IMR-90 (cell line): ENCODE measurements at regions not wholly inside any gene's neighbourhood (a gene's known extent, or its start where the extent isn't known, plus 50 kb on each side); places are given as distances from the start of the nearest gene placed in this dataset.

Source experiments
- ATAC-seq: fragments of 200-7000 bp; cut with Tn5 transposase; 2 replicates; pipeline ENCODE4 v1.9.1; 2020; ENCODE audit warnings: low read depth, mild to moderate bottlenecking, moderate library complexity
- BruUV-seq: library from RNA; stranded (reverse); fragments of 400-500 nt; replicated peaks from 2 replicates; lab custom pipeline; 2021; lab: Mats Ljungman, UMichigan
- CTCF ChIA-PET: fragments of 300-600 bp; formaldehyde crosslinking; extraction: SDS; loops from one replicate; lab custom pipeline; 2021; ENCODE audit warnings: antibody characterized with exemption; lab: Yijun Ruan, JAX
- POLR2A ChIA-PET: fragments of 300-600 bp; sonication (Branson Sonifier 250); formaldehyde crosslinking; loops from one replicate; lab custom pipeline; 2022; ENCODE audit warnings: antibody characterized with exemption; ENCODE audit not compliant: unreplicated experiment; lab: Charles Lee
- DNase-seq: peaks from one replicate; pipeline ENCODE4 v3.0.0; 2013
- H2AFZ ChIP-seq: replicated peaks from 2 replicates; pipeline ENCODE3; 2013; ENCODE audit warnings: low read length, mild to moderate bottlenecking; ENCODE audit not compliant: poor library complexity
- H2AK5ac ChIP-seq: 2 replicates; pipeline ENCODE4 v1.6.1; 2013; ENCODE audit warnings: low read depth, low read length, inconsistent platforms
- H2AK9ac ChIP-seq: replicated peaks from 2 replicates; pipeline ENCODE3; 2013; ENCODE audit warnings: mild to moderate bottlenecking, low read depth, low read length, moderate library complexity; ENCODE audit not compliant: poor library complexity
- H2BK120ac ChIP-seq: 2 replicates; pipeline ENCODE4 v1.6.1; 2013; ENCODE audit warnings: low read depth, low read length, inconsistent platforms
- H2BK15ac ChIP-seq: 3 replicates; pipeline ENCODE4 v1.6.1; 2013; ENCODE audit warnings: low read depth, low read length, inconsistent platforms
- H2BK20ac ChIP-seq: 2 replicates; pipeline ENCODE4 v1.6.1; 2013; ENCODE audit warnings: low read depth, mild to moderate bottlenecking, inconsistent platforms, low read length, moderate library complexity
- H2BK5ac ChIP-seq: 2 replicates; pipeline ENCODE4 v1.6.1; 2013; ENCODE audit warnings: mild to moderate bottlenecking, low read depth, low read length, inconsistent platforms; ENCODE audit not compliant: poor library complexity, severe bottlenecking
- H3K14ac ChIP-seq: replicated peaks from 2 replicates; pipeline ENCODE4 v1.6.1; 2013; ENCODE audit warnings: low read depth, low read length, inconsistent platforms
- H3K18ac ChIP-seq: 2 replicates; pipeline ENCODE4 v1.6.1; 2013; ENCODE audit warnings: low read depth, low read length, control low read depth
- H3K23ac ChIP-seq: 2 replicates; pipeline ENCODE4 v1.6.1; 2013; ENCODE audit warnings: low read depth, low read length, inconsistent platforms
- H3K27ac ChIP-seq: 2 replicates; pipeline ENCODE4 v1.5.1; 2013; ENCODE audit warnings: mild to moderate bottlenecking, control low read depth, low read length; ENCODE audit not compliant: insufficient read depth
- H3K27me3 ChIP-seq: 2 replicates; pipeline ENCODE4 v1.6.1; 2013; ENCODE audit warnings: low read length; ENCODE audit not compliant: control insufficient read depth, insufficient read depth
- H3K36me3 ChIP-seq: 2 replicates; pipeline ENCODE4 v1.6.1; 2013; ENCODE audit warnings: low read length, mixed read lengths; ENCODE audit not compliant: control insufficient read depth, insufficient read depth
- H3K4ac ChIP-seq: 2 replicates; pipeline ENCODE4 v1.6.1; 2013; ENCODE audit warnings: low read depth, low read length, inconsistent platforms
- H3K4me1 ChIP-seq: 2 replicates; pipeline ENCODE4 v1.6.1; 2013; ENCODE audit warnings: low read length, mixed read lengths; ENCODE audit not compliant: control insufficient read depth, insufficient read depth
- H3K4me2 ChIP-seq: 2 replicates; pipeline ENCODE4 v1.6.1; 2013; ENCODE audit warnings: low read depth, mild to moderate bottlenecking, control low read depth, low read length, moderate library complexity
- H3K4me3 ChIP-seq: 2 replicates; pipeline ENCODE4 v1.5.1; 2013; ENCODE audit warnings: low read depth, mild to moderate bottlenecking, control low read depth, low read length, moderate library complexity; ENCODE audit not compliant: insufficient read depth
- H3K56ac ChIP-seq: 2 replicates; pipeline ENCODE4 v1.6.1; 2013; ENCODE audit warnings: low read length, inconsistent platforms; ENCODE audit not compliant: insufficient read depth; ENCODE audit errors: extremely low read depth
- H3K79me1 ChIP-seq, 2 experiments: 2 replicates each; pipeline ENCODE4 v1.6.1; 2013; ENCODE audit warnings: low read length in 2 of 2, inconsistent platforms in 1 of 2, low read depth in 1 of 2
- H3K9ac ChIP-seq: 2 replicates; pipeline ENCODE4 v1.6.1; 2013; ENCODE audit warnings: low read depth, low read length, control low read depth
- H3K9me1 ChIP-seq: 2 replicates; pipeline ENCODE4 v1.6.1; 2013; ENCODE audit warnings: low read length, inconsistent platforms; ENCODE audit not compliant: insufficient read depth
- H3K9me3 ChIP-seq: 2 replicates; pipeline ENCODE4 v1.6.1; 2013; ENCODE audit warnings: low read length; ENCODE audit not compliant: control insufficient read depth, insufficient read depth
- H4K20me1 ChIP-seq: 2 replicates; pipeline ENCODE4 v1.6.1; 2013; ENCODE audit warnings: low read length, inconsistent platforms; ENCODE audit not compliant: insufficient read depth
- H4K5ac ChIP-seq: 2 replicates; pipeline ENCODE4 v1.6.1; 2013; ENCODE audit warnings: mild to moderate bottlenecking, low read depth, low read length, control low read depth
- H4K8ac ChIP-seq, 2 experiments: 2 replicates each; pipeline ENCODE4 v1.6.1; 2013; ENCODE audit warnings: low read depth in 2 of 2, low read length in 2 of 2, control low read depth in 1 of 2, inconsistent platforms in 1 of 2
- H4K91ac ChIP-seq: 2 replicates; pipeline ENCODE4 v1.6.1; 2013; ENCODE audit warnings: low read depth, low read length, inconsistent platforms; ENCODE audit not compliant: insufficient read depth
- BHLHE40 ChIP-seq: fragments of 150-350 bp; IDR thresholded peaks from 2 replicates; pipeline ENCODE4 v1.6.1; 2016; ENCODE audit warnings: mild to moderate bottlenecking, low read depth, low read length
- CEBPB ChIP-seq: IDR thresholded peaks from 2 replicates; pipeline ENCODE4 v1.6.1; 2012; ENCODE audit warnings: low read depth, low read length, improper control_type of control experiment
- CHD1 ChIP-seq: IDR thresholded peaks from 2 replicates; pipeline ENCODE4 v1.6.1; 2012; ENCODE audit warnings: low read depth, low read length, improper control_type of control experiment
- CTCF ChIP-seq: conservative IDR thresholded peaks from 2 replicates; pipeline ENCODE4 v1.5.1; 2012; ENCODE audit warnings: mild to moderate bottlenecking, low read depth, low read length, improper control_type of control experiment
- ELK1 ChIP-seq: fragments of 150-350 bp; IDR thresholded peaks from 2 replicates; pipeline ENCODE4 v1.6.1; 2016; ENCODE audit warnings: low read depth, mild to moderate bottlenecking, low read length, moderate library complexity, borderline replicate concordance
- FOS ChIP-seq: fragments of 150-350 bp; IDR thresholded peaks from 2 replicates; pipeline ENCODE4 v1.6.1; 2016; ENCODE audit warnings: low read depth, low read length
- MAFK ChIP-seq: IDR thresholded peaks from 2 replicates; pipeline ENCODE4 v1.6.1; 2012; ENCODE audit warnings: low read depth, low read length, improper control_type of control experiment
- MAZ ChIP-seq: IDR thresholded peaks from 2 replicates; pipeline ENCODE4 v1.6.1; 2012; ENCODE audit warnings: low read depth, mild to moderate bottlenecking, low read length, improper control_type of control experiment, moderate library complexity, borderline replicate concordance
- MXI1 ChIP-seq: IDR thresholded peaks from 2 replicates; pipeline ENCODE4 v1.6.1; 2012; ENCODE audit warnings: low read depth, mild to moderate bottlenecking, low read length, moderate library complexity, borderline replicate concordance
- NFE2L2 ChIP-seq: fragments of 150-350 bp; IDR thresholded peaks from 2 replicates; pipeline ENCODE4 v1.6.1; 2016; ENCODE audit warnings: low read depth, mild to moderate bottlenecking, low read length
- RAD21 ChIP-seq: IDR thresholded peaks from 2 replicates; pipeline ENCODE4 v1.6.1; 2012; ENCODE audit warnings: low read length, improper control_type of control experiment
- RCOR1 ChIP-seq: IDR thresholded peaks from 2 replicates; pipeline ENCODE4 v1.6.1; 2012; ENCODE audit warnings: mild to moderate bottlenecking, low read length, improper control_type of control experiment; ENCODE audit not compliant: insufficient replicate concordance
- RFX5 ChIP-seq: IDR thresholded peaks from 2 replicates; pipeline ENCODE4 v1.8.0; 2012; ENCODE audit warnings: low read depth, mild to moderate bottlenecking, low read length, moderate library complexity
- SMC3 ChIP-seq: fragments of 150-350 bp; IDR thresholded peaks from 2 replicates; pipeline ENCODE4 v1.6.1; 2016; ENCODE audit warnings: low read depth, mild to moderate bottlenecking, antibody characterized with exemption, low read length, moderate library complexity
- USF2 ChIP-seq: fragments of 150-350 bp; IDR thresholded peaks from 2 replicates; pipeline ENCODE4 v1.6.1; 2017; ENCODE audit warnings: mild to moderate bottlenecking, antibody characterized with exemption, low read length, low read depth
- WGBS, 2 experiments: methylation state at CpG; one replicate each; pipeline versions ENCODE4 v1.1.5 to v1.1.7; 2013; ENCODE audit warnings: missing lambda C conversion rate in 2 of 2; ENCODE audit not compliant: insufficient read length in 1 of 2; ENCODE audit errors: extremely low coverage in 2 of 2; 5-methylcytosine and 5-hydroxymethylcytosine counted together
- dilution Hi-C: fragments of 300-500 bp; cut with HindIII; formaldehyde crosslinking; loops from one replicate; pipeline ENCODE4 v1.14.3; 2018; ENCODE audit warnings: low sequenced_read_pairs; ENCODE audit not compliant: unreplicated experiment
- in situ Hi-C: fragments of 300-500 bp; cut with MboI; formaldehyde crosslinking; loops from 3 replicates; pipeline ENCODE4 v1.14.3; 2019; ENCODE audit warnings: low sequenced_read_pairs, inconsistent platforms, mixed read lengths
- intact Hi-C: fragments of 100-400 bp; cut with micrococcal nuclease; formaldehyde crosslinking; loops from 2 replicates; pipeline ENCODE4 v1.10.0; 2022

GRCh38 chr17:20922128-20922670 is 120.6 kb downstream of the USP22 start:
- in situ Hi-C loops (no loop called here), dilution Hi-C loops (no loop called here), intact Hi-C loops (loop anchor here (5.0 kb wide), 1 partner anchor 120 kb away; the partner anchor contains the start of gene USP22)
- Histone ChIP-seq H3K9ac (no peak overlapping the region), H2BK120ac (peak overlapping the region; percentile 22), H4K20me1 (no peaks in the 10 kb centered on the region), H3K56ac (no peak overlapping the region), H4K5ac (0 out of 2 replicates have a peak overlapping the region, but pooled peaks have one; percentile 21), H3K79me1 (no peaks in the 10 kb centered on the region), H3K4me1 (peaks cover 12% of the 10 kb centered on the region), H4K8ac (peak overlapping the region in 1 of 2 experiments; percentile 2; a peak in 2 of 4 replicates), H4K91ac (peak overlapping the region; percentile 4; the same call in 1 of the 2 replicates), H3K23ac (no peak overlapping the region), H2AFZ (no peak overlapping the region), H2AK5ac (peak overlapping the region; percentile 88), H2BK15ac (peak overlapping the region; percentile 1; the same call in 1 of the 3 replicates), H2BK5ac (peak overlapping the region; percentile 64), H3K27ac (peak overlapping the region; percentile 88), H3K18ac (peak overlapping the region; percentile 37), H3K9me3 (no peaks in the 10 kb centered on the region), H3K4me2 (peak overlapping the region; percentile 23), H3K4ac (peak overlapping the region; percentile 1; the same call in 1 of the 2 replicates), H3K9me1 (no peaks in the 10 kb centered on the region), H3K27me3 (no peaks in the 10 kb centered on the region), H3K4me3 (no peak overlapping the region), H3K36me3 (no peaks in the 10 kb centered on the region), H3K14ac (peak overlapping the region; percentile 18), H2BK20ac (peak overlapping the region; percentile 1), H2AK9ac (no peak overlapping the region)
- ChIA-PET POLR2A (no interaction called here), CTCF (no interaction called here)
- DNase-seq (peak; percentile 52), ATAC-seq (peak; percentile 57)
- WGBS, 2 experiments: 86% methylated on average over 1 of the region's 1 CpG; no CpG with 5 or more reads in 1 of the 2 experiments
- no TSS peak for BruUV-seq
- TF ChIP-seq BHLHE40 (no peak), RAD21 (no peak), FOS (no peak), RFX5 (no peak), RCOR1 (no peak), CHD1 (no peak), CEBPB (no peak), NFE2L2 (no peak), ELK1 (no peak), USF2 (no peak), CTCF (no peak), MAZ (no peak), MAFK (no peak), MXI1 (no peak), SMC3 (no peak)
